Anterior cingulate cortex (tissue), 58 donors: ENCODE measurements at regions not wholly inside any gene's neighbourhood (a gene's known extent, or its start where the extent isn't known, plus 50 kb on each side); places are given as distances from the start of the nearest gene placed in this dataset.

Experiments
- DNase-seq, 58 donors: peaks; one replicate each; lab custom pipeline; 2025; lab: John Stamatoyannopoulos, UW

DNA sequence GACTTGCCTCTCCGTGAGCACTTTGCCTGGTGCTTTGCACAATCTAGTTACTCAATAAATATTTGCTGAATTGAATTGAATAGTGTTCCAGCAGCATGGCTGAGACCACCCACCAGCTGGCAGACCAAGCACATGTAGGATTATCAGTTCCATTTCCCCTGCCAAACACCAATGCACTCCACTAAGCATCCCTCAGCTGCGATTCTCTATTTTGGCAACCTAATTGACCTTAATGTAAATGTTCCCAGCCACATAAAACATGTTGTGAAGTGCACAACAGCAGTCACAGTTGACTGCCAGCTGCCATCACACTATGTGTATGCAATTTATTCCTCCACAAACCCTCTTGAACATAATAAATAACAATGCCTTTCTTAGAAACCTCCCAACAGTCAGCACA lies 1879.4 kb upstream of the PIK3C3 start:
- no peak for DNase-seq

- no peak for DNase-seq
Measured at GRCh38 chr18:40072761-40073160, 1882.3 kb upstream of the PIK3C3 start.

DNA sequence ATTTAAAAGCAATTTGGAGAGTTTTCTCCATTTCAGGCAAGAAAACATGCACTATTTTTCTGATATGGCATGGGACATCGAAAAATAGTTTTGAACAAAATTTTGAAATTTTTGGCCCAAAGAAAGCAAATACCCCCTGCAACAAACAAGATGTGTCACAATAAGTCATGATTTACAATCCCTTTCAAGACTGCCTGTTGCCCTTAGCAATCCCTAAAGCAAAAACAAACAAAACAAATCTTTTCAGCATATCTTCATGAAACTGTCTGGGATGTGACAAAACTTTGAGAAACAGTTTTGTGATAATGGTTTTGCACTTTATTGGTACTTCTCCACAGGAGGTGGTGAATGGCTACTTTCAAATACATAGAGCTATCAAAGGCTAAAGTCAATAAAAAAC lies 1888.7 kb upstream of the PIK3C3 start:
- no peak for DNase-seq

GRCh38 chr18:40063488-40063887 lies 1891.5 kb upstream of the PIK3C3 start:
- DNase-seq = no peak

DNA sequence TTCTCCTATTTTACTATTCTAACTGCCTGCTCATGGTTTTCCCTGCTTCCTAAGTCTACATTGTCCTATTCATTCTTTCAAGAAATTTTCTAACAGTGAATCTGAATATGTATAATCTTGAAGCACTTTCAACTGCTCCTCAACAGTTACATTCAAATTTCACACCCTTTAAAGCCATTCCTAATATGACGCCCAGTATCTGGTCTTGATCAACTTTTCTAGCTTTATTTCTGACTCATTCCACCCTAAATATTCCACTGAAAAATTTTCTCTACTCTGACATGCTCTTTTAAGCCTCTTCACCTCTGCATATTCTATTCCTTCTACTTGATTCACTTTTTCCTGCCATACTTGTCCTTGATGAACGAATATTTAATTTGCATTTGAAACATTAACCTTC lies 1893.9 kb upstream of the PIK3C3 start:
- DNase-seq = no peak

GRCh38 chr18:40060562-40060961 lies 1894.5 kb upstream of the PIK3C3 start:
- DNase-seq = peak in 1 of 58 donors; percentile 8

- DNase-seq = no peak
Measured at GRCh38 chr18:40058811-40059570, 1896.0 kb upstream of the PIK3C3 start.

- peak in 3 of 58 donors; percentile 3 to 7 (median 4) for DNase-seq
Measured at GRCh38 chr18:40056079-40056692, 1898.8 kb upstream of the PIK3C3 start.

DNA sequence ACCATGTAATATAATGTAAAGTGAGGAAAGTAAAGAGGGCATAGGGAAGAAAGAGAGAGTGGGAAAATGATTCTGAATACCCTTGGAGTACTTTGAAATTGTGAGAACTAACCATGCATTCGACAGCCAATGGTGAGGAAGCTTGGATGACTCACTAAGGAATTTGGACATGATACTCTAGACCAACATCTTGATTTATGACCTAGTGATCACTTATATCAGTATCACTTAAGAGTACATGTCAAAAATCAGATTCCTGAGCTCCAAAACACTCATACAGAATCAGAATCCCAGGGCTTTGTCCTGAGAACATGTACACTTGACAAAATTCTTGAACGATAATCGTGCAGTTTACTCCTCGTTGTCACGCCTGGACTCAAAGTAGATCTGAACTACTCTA lies 1899.8 kb upstream of the PIK3C3 start:
- DNase-seq = no peak

DNA sequence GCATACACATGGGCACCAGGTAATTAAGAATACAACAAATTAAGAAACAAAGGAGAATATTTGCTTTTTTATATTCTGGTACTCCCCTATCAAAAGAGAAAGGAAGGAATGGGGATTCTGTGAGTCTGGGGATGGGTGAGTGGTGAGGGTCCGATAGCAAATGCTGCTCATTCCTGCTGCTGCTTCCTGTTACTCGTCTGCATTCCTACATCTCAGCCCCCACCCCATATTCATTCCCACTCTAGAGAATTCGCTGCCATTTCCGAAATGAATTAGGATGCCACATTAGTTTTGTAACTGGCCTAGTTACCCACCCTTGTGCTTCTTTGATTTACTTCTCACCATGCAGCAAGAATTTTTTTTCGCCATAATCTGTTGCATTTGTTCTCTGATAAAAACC lies 1905.3 kb upstream of the PIK3C3 start:
- DNase-seq = no peak

DNA sequence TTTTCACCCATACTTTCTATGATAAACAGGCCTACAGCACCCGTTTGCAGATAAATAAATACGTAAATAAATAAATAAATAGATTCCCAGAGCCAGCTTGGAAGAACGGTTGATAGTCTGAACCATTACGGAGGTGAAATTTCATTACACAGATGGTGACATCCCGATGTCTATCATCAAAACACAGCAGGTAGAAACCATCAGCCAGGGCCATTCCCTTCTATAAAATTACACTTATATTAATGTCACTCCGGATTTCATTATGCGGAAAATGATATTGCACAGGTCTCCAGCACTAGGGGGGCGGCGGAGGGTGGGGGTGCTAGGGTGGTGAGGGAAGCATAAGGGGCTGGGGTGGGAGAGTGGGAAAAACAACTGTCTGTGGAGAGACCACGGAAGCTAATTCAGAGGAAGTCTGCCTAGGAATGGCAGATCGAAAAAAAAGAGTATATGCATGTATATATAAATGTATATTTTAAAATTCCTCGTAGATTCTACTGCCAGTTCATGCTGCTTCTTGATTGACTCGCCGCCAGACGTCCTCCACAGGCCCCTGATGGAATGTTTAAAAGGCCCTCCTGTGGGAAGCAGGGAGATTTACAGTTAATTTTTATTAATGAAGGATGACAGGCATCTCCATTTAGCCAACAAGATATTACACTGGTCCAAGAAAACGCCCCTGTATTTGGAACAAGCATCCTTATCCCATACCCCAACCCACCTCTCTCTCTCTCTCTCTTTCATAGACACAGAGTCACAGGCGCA lies 1906.0 kb upstream of the PIK3C3 start:
- no peak for DNase-seq

DNA sequence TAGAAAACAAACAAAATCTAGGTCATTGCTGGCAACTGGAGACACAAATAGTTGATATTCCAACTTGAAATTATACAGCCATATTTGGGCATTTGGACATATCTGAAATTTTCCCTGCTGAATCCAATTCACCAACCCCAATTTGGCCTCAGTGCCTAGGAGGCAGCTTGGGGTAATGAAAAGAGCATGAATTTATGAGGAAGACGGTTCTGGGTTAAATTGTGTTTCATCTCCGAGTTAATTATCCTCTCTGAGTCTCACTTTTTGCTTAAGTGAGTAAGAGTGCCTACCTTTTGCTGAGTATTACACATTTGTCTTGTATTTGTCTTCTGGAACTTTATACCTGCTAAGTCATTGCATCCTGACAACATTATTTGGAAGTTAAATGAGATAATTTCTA lies 1906.8 kb upstream of the PIK3C3 start:
- no peak for DNase-seq

DNA sequence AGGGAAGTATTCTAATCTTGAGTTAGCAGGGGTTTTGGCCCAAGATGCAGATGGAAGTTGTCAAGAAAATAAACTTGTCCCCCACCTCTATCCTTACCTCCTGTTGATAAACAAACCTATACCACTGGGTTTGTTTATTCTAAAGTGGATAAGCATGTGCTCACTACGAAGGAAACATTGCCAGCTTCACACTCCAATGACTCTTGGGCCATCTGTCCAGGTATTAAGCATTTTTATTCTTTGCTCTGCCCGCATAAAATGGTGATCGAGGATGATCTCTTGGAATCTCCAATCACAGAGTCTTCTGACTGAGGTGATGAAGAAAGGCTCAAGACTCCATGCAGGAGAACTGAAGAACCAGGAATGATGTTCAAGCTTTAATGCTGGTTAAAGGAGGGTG lies 1908.4 kb upstream of the PIK3C3 start:
- no peak for DNase-seq

DNA sequence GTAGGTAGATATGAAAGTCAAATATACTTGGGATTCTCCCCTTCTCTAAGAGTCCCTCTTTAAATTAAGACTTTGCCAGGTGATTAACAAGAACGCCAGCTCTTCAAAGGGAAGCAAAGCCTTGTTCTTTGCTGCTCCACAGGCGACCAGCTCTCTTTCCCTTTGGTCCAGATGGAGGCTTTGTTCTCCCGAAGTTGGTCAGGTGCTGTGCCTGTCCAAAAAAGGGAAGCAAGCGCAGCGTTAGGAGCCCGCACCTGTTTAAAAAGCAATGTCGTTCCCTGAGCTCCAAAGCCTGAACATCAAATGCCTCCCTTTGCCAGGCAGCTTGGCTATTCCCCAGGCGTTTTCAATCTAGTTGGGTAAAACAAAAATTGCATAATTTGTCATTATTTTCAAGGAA lies 1913.1 kb upstream of the PIK3C3 start:
- DNase-seq = peak in 1 of 58 donors; percentile 1

GRCh38 chr18:40040574-40040973 lies 1914.5 kb upstream of the PIK3C3 start:
- no peak for DNase-seq

DNA sequence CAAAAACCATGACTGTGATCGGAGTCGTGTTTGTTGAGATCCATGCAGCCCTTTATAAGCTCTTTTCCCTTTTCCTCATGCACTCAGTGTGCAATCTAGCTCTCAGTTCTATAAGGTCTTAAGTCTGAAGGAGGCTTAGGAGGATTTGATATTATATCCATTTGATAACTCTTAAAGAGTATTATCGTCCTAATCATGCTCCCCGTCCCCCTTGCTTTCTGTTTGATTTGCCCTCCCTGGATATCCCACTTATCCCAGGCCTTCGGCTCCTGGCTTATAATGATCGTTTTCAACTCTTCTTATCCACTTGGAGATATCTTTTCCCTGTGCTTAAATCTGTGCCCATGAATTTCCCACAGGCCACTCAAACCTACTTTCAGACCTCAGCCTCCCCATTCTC lies 1917.7 kb upstream of the PIK3C3 start:
- no peak for DNase-seq

- no peak for DNase-seq
Measured at GRCh38 chr18:40036861-40037260, 1918.2 kb upstream of the PIK3C3 start.

DNA sequence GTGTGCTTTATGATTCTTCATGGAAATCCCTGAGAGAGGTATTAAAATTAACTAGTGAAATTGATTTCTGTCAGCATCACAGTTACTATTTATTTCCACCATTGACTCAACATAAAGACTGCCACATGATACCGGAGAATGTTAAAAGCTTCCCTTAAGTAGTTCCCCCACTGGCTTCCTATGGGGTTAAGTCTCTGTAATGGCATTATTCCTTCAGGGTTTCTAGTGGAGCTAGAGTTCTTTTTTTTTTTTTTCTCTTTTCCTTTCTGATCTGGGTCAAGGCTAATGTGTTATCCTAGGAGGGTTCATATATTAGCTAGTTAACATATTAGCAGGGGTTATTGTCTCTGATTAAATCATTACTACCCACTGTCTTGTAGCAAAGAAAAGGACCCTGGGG lies 1919.1 kb upstream of the PIK3C3 start:
- DNase-seq = no peak

GRCh38 chr18:40032076-40032475 lies 1923.0 kb upstream of the PIK3C3 start:
- no peak for DNase-seq

GRCh38 chr18:40031435-40031834 lies 1923.6 kb upstream of the PIK3C3 start:
- DNase-seq = no peak

DNA sequence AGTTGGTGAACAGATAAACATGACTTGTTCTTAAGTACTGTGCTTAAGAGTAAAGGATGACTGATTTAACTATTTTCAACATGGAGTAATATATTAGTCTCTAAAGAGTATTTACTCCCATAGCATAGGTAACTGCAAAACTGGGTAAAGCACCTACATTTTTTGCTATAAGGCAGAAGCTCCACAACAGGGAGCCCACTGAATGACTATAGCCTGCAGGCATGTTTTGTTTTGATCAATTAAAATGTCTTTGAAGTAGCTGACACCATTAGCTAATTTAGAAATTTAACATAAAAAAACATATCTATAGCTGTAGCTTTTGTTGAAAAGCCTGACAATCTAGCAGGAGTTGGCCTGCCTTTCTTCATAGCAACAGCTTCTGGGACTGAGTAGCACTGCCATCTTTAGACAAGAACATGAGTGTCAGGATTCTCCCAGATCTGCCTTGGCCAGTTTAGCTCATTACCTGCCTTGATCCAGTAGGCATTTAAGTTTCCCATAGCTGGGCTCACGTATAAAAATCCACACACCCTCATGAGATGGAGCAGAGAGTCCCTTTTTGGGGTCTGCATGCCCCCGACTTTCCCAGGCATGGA lies 1935.1 kb upstream of the PIK3C3 start:
- peak in 1 of 58 donors; percentile 13 for DNase-seq
